SK-N-SH (cell line): ENCODE measurements at regions not wholly inside any gene's neighbourhood (a gene's known extent, or its start where the extent isn't known, plus 50 kb on each side); places are given as distances from the start of the nearest gene placed in this dataset.

ENCODE experiments used
- CTCF ChIP-seq: fragments of 200-600 bp; sonication (generic); IDR thresholded peaks from 2 replicates; pipeline ENCODE4 v1.6.1; 2017; ENCODE audit warnings: antibody characterized with exemption, mild to moderate bottlenecking, moderate library complexity
- EP300 ChIP-seq, 2 experiments: IDR thresholded peaks; 2 replicates each; pipeline versions ENCODE4 v1.4.0 to v1.6.1; 2012; ENCODE audit warnings: borderline replicate concordance in 1 of 2, low read depth in 1 of 2, low read length in 1 of 2
- GABPA ChIP-seq: IDR thresholded peaks from 2 replicates; pipeline ENCODE4 v1.4.0; 2012; ENCODE audit warnings: low read depth, mild to moderate bottlenecking
- GATA2 ChIP-seq: sonication (generic); formaldehyde crosslinking; IDR thresholded peaks from 2 replicates; pipeline ENCODE4 v1.5.0; 2020; ENCODE audit warnings: mild to moderate bottlenecking, missing genetic modification reagents
- IRF3 ChIP-seq: fragments of 150-350 bp; IDR thresholded peaks from 2 replicates; pipeline ENCODE4 v1.6.1; 2016; ENCODE audit warnings: mild to moderate bottlenecking, low read depth, low read length
- MEF2A ChIP-seq: IDR thresholded peaks from 2 replicates; pipeline ENCODE4 v1.4.0; 2012; ENCODE audit warnings: low read depth, borderline replicate concordance
- MXI1 ChIP-seq: IDR thresholded peaks from 2 replicates; pipeline ENCODE4 v1.6.1; 2012; ENCODE audit warnings: mild to moderate bottlenecking, low read depth, low read length, improper control_type of control experiment
- POLR2AphosphoS5 ChIP-seq: IDR thresholded peaks from 2 replicates; pipeline ENCODE4 v1.6.1; 2012; ENCODE audit warnings: low read depth, low read length
- RAD21 ChIP-seq: IDR thresholded peaks from 2 replicates; pipeline ENCODE4 v1.6.1; 2012; ENCODE audit warnings: mild to moderate bottlenecking, low read length
- SIN3A ChIP-seq: IDR thresholded peaks from 2 replicates; pipeline ENCODE4 v1.6.1; 2012; ENCODE audit warnings: low read depth, mild to moderate bottlenecking, low read length, moderate library complexity, borderline replicate concordance
- TEAD4 ChIP-seq: IDR thresholded peaks from 2 replicates; pipeline ENCODE4 v1.4.0; 2012; ENCODE audit warnings: mild to moderate bottlenecking, borderline replicate concordance; ENCODE audit not compliant: insufficient read depth
- YY1 ChIP-seq: IDR thresholded peaks from 2 replicates; pipeline ENCODE4 v1.4.0; 2012; ENCODE audit warnings: low read depth, mild to moderate bottlenecking

GRCh38 chr18:73274812-73275621 lies 407.2 kb upstream of the NETO1 start:
- TF ChIP-seq MXI1 (no peak), IRF3 (no peak), CTCF (no peak), RAD21 (no peak), EP300 (IDR thresholded peaks at IDR 0.05; ENCODE audit: borderline replicate concordance in 1 of 2, low read depth in 1 of 2, low read length in 1 of 2) (no peak), TEAD4 (no peak), YY1 (no peak), POLR2AphosphoS5 (no peak), GABPA (no peak), SIN3A (no peak), GATA2 (CRISPR knock-in tag) (no peak), MEF2A (no peak)
